ENCODE measurements at regions not wholly inside any gene's neighbourhood (a gene's known extent, or its start where the extent isn't known, plus 50 kb on each side); places are given as distances from the start of the nearest gene placed in this dataset.

DNA sequence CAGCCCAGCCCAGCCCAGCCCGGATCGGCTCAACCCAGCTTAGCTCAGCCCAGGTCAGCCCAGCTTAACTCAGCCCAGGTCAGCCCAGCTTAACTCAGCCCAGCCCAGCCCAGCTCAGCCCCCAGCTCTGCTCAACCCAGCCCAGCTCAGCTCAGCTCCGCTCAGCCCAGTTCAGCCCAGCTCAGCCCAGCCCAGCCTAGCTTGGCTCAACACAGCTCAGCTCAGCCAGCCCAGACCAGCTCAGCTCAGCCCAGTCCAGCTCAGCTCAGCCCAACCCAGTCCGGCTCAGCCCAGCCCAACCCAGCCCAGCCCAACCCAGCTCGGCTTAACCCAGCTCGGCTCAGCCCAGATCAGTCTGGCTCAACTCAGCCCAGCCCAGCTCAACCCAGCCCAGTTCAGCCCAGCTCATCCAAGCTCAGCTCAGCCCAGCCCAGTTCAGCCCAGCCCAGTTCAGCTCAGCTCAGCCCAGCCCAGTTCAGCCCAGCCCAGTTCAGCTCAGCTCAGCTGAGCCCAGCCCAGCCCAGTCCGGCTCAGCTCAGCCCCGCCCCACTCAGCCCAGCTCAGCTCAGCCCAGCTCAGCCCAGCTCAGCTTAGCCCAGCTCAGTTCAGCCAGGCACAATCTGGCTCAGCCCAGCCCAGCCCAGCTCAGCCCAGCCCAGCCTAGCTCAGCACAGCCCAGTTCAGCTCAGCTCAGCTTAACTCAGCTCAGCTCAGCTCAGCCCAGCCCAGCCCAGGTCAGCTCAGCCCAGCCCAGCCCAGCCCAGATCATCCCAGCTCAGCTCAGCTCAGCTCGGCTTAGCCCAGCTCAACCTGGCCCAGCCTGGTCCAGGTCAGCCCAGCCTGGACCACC, 331.7 kb downstream of the TMEM121 start:
- TF ChIP-seq, protein P1, sequence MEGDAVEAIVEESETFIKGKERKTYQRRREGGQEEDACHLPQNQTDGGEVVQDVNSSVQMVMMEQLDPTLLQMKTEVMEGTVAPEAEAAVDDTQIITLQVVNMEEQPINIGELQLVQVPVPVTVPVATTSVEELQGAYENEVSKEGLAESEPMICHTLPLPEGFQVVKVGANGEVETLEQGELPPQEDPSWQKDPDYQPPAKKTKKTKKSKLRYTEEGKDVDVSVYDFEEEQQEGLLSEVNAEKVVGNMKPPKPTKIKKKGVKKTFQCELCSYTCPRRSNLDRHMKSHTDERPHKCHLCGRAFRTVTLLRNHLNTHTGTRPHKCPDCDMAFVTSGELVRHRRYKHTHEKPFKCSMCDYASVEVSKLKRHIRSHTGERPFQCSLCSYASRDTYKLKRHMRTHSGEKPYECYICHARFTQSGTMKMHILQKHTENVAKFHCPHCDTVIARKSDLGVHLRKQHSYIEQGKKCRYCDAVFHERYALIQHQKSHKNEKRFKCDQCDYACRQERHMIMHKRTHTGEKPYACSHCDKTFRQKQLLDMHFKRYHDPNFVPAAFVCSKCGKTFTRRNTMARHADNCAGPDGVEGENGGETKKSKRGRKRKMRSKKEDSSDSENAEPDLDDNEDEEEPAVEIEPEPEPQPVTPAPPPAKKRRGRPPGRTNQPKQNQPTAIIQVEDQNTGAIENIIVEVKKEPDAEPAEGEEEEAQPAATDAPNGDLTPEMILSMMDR (conservative IDR thresholded peaks at IDR 0.05; ENCODE audit: low read depth, low read length) = no peak
- no peak for TF ChIP-seq EZH2phosphoT487 (IDR thresholded peaks at IDR 0.05; ENCODE audit: borderline replicate concordance, low read length)
- no peak for TF ChIP-seq EZH2 (IDR thresholded peaks at IDR 0.05; ENCODE audit: low read length, unreplicated experiment)
